ENCODE measurements at regions not wholly inside any gene's neighbourhood (a gene's known extent, or its start where the extent isn't known, plus 50 kb on each side); places are given as distances from the start of the nearest gene placed in this dataset.

- TF ChIP-seq POLR2A (IDR thresholded peaks at IDR 0.05; ENCODE audit: low read depth, low read length): no peak
- no peak for TF ChIP-seq POLR2AphosphoS5 (IDR thresholded peaks at IDR 0.05; ENCODE audit: low read depth, low read length)
- no peak for TF ChIP-seq TAF1 (IDR thresholded peaks at IDR 0.05; ENCODE audit: borderline replicate concordance, low read depth, low read length)
These were observed 244.1 kb downstream of the AEBP2 start for GRCh38 chr12:19683178-19683927.

Measured in GM12892 (cell line).